Peyer's patch (tissue), 4 donors: ENCODE measurements at regions not wholly inside any gene's neighbourhood (a gene's known extent, or its start where the extent isn't known, plus 50 kb on each side); places are given as distances from the start of the nearest gene placed in this dataset.

Source experiments
- POLR2A ChIP-seq, 2 donors: fragments of 450-650 bp; IDR thresholded peaks; one replicate each; pipeline ENCODE4 v1.5.1; 2017; ENCODE audit warnings: antibody characterized with exemption in 2 of 2, mild to moderate bottlenecking in 2 of 2, moderate library complexity in 2 of 2
- TF ChIP-seq, protein P1 (sequence below), 6 experiments: fragments of 450-650 bp in 4 of 6; fragments of 200-600 bp in 2 of 6; sonication (generic) in 1 of 6; IDR thresholded peaks; one replicate each; pipeline ENCODE4 v1.5.1; 2017 to 2019; ENCODE audit warnings: antibody characterized with exemption in 6 of 6, mild to moderate bottlenecking in 3 of 6, moderate library complexity in 1 of 6

DNA sequence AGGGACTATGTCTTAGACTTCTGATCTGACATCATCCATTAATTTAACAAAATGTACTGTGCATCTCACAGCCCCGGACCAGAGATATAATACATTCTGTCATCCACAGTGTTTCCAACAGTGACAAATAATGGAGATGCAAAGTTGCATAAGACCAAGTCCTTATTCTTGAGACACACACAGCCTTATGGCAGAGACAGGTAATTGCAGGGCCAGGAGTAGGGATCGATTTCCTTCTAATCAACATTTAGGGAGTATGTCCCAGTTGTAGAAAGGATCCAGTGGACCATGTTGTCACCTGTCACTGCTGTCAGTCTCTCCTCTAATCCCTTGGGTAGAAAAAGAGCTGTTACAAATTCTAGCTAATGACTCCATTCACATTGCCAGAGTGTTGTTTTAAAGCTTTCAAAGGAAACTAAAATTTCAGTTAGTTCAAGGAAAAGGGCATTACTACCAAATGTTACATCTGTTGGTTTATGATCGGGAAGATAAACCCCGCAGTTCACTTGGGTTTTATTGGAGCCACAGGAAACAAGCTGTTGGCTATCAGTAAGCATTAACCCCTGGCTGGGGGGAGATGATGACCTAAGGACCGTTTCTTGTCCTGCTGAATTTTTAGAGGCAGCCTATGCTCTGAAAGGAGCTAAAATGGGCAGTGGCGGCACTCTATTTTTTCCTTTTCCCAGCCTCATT, 111.4 kb upstream of the ATXN1 start:
- TF ChIP-seq POLR2A (IDR thresholded peaks at IDR 0.05), result no peak
- TF ChIP-seq, protein P1, sequence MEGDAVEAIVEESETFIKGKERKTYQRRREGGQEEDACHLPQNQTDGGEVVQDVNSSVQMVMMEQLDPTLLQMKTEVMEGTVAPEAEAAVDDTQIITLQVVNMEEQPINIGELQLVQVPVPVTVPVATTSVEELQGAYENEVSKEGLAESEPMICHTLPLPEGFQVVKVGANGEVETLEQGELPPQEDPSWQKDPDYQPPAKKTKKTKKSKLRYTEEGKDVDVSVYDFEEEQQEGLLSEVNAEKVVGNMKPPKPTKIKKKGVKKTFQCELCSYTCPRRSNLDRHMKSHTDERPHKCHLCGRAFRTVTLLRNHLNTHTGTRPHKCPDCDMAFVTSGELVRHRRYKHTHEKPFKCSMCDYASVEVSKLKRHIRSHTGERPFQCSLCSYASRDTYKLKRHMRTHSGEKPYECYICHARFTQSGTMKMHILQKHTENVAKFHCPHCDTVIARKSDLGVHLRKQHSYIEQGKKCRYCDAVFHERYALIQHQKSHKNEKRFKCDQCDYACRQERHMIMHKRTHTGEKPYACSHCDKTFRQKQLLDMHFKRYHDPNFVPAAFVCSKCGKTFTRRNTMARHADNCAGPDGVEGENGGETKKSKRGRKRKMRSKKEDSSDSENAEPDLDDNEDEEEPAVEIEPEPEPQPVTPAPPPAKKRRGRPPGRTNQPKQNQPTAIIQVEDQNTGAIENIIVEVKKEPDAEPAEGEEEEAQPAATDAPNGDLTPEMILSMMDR (IDR thresholded peaks at IDR 0.05), result no peak
